HG02938 (cell line): ENCODE measurements at regions not wholly inside any gene's neighbourhood (a gene's known extent, or its start where the extent isn't known, plus 50 kb on each side); places are given as distances from the start of the nearest gene placed in this dataset.

Source experiments
- ATAC-seq: cut with Tn5 transposase; IDR thresholded peaks from one replicate; pipeline ENCODE4 v1.9.1; 2021; ENCODE audit warnings: mild to moderate bottlenecking, moderate library complexity; ENCODE audit not compliant: unreplicated experiment

DNA sequence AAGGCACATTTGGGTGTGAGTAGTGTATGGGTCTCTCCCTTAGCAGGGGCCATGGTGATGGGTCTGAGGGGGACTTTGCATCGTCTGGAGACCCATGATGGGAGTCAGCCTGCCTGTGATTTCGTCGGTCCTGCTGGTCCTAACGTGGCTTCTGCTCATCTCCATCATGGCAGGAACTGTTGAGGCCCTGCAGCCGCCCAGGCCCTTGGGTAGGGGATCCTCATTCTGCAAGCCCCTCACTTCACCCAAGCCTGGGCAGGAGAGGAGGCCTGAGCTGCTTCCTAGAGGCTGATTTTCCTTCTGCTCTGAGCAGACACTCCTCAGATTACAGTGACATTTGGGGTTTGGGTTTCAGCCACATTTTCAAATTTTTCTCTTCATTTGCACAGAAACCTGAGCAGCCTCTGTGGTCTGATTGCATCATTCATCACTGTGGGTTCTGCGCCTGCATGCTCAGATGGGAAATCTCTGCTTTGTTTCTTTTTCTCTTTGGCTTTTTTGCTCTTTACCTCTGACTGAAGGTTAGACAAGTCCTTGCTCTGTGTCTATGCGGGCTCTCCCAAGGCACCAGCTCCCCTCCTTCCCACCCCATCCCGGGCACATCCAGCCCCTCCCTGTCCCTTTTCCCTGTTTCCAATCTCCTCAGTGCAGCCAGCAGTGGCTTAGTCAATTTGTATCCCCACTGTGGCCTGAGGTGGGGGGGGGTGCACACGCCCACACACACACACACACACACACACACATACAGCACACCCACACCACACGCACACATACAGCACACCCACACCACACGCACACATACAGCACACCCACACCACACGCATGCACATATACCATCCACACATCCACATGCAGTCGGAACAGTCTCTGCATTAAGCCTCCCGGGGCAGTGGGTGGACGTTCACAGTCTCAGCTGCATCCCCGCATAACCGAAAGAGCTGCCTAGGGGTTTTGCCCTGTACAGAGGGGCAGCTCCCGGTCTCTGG lies 305.4 kb upstream of the HS6ST1 start:
- ATAC-seq, result peak; percentile 86

DNA sequence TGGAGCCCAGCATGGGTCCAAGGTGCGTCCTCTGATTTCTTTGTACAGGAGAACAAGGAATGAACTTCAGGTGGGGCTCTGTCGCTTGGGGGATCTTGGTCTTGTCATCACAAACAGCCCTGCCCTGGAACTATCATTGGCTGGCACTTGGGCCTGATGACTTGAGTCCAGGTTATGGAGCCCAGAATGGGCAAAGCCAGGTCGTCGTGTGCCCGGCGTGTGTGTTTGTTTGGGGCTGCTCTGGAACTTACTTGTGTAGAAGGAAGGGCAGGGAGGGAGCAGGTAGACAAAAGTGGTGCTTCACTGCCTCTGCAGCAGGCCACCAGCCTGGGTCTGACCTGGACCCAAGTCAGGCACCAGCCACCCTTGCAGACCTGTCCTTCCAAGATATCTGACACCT lies 306.3 kb upstream of the HS6ST1 start:
- ATAC-seq, result no peak

DNA sequence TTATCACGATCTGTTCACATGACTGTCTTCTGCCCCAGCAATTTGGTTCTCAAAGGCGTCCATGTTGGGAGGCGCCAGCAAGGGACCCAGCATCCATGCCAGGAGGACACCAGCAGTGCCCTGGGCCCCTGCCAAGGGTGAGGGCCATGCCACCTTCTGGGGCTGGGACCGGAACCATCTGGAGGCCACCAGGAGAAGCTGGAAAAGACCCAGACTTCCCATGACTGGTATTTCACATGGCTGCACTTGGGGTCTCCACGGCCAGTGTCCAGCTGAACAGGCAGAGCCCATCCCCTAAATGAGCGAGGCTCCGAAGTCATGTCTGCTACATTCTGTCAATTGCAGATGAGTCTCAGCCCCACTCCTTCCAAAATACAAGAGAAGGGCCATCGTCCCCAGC lies 306.8 kb upstream of the HS6ST1 start:
- ATAC-seq, result no peak

DNA sequence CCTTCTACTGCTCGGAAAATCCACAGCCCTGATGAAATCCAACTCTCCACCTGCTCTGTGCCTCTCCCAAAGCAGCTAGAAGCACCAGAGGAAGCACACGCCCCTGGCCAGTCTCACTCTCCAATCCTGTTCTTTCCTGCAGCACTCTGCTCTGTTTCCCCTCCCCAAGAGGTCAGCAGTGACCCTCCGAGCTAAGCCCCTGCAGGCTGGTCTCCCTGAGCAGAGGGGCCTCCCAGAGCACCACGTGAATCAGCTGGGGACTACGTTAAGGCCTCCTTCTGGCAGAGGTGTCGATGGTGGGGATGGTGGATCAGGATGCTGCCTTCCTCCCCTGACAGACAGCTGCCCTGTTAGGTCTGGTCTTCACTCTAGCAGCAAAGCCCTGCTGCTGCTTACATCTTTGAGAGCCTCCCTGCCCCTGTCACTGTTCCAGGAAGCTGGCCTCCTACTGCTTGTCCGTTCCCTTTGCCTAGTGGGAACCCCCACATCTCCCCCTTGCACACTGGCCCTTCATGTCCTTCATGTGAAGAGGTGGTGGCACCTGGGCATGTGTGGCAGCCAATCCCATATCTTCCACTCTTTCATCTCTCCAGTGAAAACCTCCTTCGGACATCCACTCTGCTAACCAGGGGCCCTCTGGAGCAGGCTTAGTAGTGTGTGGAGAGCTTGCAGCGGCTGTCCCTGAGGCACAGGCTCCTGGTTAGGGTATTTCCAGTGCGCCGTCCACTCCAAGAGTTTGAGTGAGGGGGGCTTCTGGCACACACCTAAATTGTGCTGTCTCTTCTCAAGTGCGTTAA lies 307.5 kb upstream of the HS6ST1 start:
- no peak for ATAC-seq

DNA sequence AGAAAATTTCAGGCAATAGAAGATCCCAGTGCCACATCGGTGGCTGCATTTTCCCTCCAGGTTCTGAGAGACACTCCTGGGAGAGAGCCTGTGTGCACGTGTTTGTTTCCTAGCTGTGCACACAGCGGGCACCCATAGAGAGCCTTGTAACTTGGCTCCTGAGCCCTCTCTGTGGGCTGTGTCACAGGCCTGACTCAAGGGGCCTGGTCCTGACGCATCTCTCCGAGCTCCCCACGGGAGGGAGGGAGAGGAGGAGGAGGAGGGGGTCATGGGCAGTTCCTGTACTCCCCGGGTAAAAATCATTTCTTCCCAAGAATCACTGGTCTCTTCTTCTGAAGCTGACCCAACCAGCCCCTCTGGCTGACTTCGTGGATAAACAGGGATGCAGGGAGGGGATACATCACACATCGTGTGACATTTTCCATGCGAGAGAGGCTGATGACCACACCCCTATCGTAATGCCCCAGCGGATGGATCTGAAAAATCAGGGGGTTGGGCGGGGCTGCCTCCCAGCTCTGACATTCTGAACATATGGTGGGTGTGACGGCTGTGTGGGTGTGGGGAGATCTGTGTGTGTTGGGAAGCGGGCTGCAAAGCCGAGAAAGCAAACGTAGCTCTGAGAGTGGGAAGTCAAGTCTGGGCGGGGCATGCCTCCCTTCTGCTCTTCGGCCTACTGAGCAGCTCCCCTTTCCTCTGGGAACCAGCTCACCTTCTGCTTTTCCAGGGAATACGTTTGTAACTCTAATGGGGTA lies 308.3 kb upstream of the HS6ST1 start:
- no peak for ATAC-seq

DNA sequence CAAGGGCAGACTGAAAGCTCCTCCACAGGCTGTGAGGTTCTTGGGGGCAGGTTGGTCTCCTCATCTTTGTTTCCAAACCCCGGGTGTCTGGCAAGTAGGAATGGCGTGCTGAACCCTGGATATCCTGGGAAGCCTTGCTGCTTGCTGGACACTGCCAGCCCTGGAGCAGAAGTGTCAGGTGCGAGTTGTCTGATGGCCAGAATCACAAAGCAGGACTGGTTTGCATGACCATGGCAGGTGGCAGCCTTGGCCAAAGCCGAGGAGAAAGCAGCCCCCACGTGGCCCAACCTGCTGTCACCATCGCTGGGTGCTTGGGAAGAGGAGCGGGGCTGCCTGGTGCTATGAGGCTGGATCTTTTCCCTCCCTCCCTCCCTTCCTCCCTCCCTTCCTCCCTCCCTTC lies 309.5 kb upstream of the HS6ST1 start:
- no peak for ATAC-seq

DNA sequence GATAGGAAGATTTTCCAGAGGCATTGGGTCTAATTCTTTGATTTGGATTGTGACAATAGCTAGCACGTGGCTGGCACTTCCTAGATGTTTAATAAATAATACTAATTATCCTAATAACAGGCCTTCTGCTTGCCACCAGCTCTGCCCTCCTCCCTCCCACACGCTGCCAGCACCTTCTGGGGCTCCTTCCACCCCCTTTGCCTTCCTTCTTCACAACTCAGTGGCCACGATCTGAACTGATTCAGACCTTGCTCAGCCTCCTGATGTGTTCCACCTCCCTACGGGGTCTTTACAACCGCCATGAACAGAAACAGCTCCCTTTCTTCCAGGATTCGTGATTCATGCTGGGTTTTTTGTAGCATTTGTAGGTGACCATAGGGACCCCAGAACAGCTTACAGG lies 310.3 kb upstream of the HS6ST1 start:
- ATAC-seq, result no peak

DNA sequence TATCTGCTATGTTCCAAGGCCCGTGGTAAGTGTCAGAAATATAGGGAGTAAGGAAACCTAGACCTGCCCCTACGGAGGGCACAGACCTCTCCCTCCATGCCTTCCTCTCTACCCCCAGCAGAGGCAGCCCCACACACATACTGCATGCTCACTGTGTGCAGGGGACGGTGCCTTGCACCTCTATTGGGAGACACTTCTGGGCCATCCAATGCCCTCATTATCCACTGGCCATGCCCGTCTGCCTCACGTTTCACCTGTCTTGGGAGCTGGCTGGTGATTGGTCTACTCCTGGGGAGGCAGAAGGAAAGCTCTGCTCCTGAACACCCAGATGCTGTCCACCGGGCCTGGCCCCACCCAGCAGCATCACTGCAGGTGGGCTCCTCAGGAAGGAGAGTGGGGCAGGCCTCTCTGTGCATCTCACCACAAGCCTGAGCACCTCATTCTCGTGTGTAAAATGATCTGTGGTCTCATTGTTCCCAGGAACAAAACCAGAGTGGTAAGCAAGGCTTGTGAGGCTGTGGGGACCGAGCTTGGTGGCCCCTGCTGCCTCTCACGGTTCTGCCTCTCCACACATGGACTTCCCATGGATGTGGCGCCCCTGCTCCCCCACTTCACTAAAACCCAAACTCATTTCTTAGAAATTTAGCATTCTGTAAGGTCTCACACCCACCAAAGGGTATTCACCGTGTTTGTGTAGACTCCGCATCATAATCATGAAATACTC lies 312.5 kb upstream of the HS6ST1 start:
- no peak for ATAC-seq

DNA sequence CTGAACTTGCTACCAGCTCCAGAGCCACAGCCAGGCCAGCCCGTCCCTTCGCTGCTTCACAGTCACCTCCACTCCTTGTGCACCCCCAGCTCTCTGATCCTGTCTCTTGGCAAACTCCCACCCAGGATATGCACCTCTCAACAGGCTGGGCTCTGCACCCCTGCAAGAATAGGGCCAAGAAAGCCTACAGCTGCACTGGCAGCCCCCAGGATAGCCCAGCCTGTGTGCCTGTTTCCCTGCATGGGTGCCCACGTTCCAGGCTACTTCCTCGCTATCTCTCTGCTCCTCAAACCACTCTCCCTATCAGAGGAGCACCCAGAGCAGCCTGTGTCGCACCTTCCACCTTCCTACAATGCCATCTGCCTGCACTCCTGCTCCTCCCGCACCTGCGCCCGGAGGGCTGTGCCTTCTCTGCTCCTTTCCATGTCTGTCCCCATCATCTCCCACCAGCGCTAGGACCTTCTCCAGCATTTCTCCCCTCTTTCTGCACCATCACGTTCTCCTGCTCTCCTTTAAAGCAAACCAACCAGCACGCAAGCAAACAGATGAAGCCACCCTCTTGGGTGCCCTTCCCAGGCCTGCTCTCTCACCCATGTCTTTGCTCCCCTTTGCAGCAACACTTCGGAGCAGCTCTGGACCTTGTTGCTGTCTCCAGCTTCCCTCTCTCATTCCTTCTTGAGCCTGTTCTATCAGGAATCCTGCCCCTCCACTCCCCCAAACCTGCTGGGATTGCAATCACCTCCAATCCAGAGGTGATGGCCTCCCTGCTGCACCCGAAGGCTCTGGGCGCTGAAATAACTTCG lies 313.2 kb upstream of the HS6ST1 start:
- ATAC-seq, result no peak

DNA sequence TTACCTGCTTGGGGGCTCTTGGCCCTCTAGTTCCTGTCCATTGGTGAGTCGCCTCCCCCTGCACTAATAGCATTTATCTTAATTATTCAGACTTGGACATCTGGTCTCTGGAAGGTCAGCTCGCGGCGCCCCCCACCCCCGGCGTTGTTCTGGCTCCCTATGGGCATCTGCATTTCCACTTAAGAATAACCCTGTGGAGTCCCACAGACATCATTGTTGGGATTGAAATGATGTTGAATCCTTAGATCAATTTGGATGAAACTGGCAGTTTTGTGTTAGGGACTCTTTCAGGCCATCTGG lies 313.8 kb upstream of the HS6ST1 start:
- ATAC-seq, result no peak

DNA sequence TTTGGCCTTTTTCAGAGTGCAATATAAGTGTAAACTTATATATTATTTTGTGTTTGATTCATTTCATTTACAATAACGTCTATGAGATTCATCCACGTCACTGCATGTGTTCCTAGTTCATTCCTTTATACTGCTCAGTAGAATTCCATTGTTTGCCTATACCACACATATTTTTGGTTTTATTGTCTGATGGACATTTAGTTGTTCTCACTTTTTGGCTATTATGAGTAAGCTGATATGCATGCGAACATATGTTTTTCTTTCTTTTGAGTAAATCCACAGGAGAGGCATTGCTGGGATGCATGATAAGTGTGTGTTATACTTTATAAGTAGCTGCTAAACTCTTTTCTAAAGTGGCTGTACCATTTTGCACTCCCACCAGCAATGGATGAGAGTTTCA lies 314.8 kb upstream of the HS6ST1 start:
- no peak for ATAC-seq

DNA sequence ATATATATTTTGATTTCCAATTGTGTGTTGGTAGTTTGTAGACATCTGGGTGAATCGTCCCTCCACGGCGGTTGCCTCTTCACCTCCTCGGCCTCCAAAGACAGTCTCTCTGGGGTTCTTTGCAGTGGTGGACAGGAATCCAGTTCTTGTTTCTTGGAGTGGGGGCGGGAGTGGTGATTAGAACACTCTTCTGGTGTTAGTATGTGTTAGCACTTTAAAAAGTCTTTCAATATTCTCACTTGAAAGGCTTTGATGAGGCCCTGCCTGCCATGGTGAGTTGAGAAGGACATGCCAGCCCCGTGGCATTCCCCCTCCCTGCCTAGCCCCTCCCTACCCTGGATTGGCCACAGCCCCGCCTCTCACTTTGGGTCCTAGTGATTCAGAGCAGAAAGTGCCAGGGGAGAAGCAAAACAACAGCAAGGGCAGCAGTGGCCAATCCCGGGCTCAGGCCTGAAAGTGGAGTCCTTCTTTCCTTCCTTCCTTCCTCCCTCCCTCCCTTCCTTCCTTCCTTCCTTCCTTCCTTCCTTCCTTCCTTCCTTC lies 316.8 kb upstream of the HS6ST1 start:
- no peak for ATAC-seq

DNA sequence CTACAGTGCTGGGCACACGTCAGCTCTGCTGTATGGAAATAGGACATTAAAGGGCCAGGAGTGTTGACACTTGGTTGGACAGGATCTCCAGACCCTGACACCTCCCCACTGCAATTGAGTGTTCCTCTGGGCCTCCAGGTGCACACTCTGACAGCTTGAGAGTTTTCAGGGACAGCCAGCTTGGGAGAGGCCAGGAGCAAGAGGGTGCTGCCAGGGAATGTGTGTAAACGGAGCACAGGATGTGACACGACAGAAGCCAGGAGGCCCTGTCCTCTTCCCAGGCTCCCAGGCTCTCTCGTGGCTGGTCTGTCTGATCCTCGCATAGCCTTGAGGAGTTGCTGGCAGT lies 318.1 kb upstream of the HS6ST1 start:
- no peak for ATAC-seq

DNA sequence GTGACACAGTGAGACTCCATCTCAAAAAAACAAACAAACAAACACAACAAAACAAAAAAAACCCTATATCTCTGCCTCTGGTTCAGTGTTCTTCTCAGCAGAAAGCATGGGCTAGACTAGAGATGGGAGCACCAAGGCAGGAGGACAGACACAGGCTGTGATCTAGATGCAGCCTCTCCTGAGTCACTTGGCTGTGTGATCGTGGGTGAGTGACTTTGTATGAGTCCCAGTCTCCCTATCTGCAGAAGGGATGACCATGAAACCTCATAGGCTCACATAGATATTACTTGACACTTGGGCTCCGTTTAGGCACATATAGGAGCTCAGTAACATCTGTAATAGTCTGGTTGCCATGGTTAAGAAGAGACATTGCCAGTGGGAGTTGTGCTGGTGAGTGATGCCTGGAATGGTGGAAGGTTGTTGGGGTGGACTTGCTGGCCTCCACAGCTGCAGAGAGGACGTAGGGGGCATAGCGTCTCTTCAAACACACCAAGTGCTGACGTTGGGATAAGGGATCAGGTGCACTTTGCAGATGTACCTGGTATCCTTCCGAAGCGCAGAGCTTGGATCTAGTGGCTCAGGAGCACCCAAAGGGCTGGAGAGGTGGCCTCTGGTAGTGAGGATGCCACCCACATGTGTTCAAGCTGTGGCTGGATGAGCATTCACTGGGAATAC lies 318.9 kb upstream of the HS6ST1 start:
- ATAC-seq, result no peak

DNA sequence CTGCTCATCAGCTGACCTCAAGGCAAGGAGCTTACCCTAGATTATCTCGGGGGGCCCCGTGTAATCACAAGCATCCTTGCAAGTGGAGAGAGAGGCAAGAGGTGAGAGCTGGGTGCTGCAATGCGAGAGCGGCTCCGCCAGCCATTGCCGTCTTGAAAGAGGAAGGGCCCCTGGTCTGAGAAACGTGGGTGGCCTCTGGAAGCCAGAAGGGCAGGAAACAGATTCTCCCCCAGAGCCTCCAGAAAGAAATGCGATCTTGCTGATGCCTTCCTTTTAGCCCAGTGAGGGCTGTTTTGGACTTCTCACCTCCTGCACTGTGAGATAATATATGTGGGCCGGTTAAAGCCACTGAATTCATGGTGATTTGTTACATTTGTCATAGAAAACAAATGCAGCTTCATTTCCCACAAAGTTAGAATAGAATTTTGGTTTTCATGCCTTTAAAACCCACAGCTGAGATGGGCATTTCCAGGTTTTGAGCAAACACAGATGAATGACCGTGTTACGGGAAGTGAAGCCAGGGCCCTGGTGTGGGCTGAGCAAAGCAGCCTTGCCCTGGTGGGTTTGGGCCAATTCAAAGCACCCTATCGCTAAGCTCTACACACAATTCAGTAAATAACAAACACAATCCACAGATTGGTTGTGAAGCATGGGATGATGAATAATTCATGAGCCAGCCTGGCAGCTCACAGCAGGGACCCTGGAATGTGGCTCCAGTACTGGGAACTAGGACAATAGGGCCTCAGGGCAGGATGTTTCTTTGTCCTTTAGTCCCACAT lies 319.9 kb upstream of the HS6ST1 start:
- ATAC-seq, result no peak

DNA sequence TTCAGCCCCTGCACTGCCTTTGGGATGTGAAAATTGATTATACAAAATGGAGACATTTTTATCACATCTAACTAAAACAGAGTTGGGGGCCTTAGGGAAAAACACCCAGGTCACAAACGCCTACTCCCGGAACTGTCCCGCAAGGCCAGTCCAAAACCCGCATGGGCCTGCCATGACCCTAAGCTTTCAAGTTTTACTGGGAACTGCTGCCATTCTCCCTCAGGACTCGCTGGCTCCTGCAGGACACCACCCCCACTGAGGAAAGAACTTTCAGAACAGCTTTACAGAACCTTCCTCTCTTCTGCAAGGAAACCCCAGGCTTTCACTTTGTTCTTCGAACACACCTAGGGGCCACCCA lies 320.4 kb upstream of the HS6ST1 start:
- ATAC-seq, result no peak

DNA sequence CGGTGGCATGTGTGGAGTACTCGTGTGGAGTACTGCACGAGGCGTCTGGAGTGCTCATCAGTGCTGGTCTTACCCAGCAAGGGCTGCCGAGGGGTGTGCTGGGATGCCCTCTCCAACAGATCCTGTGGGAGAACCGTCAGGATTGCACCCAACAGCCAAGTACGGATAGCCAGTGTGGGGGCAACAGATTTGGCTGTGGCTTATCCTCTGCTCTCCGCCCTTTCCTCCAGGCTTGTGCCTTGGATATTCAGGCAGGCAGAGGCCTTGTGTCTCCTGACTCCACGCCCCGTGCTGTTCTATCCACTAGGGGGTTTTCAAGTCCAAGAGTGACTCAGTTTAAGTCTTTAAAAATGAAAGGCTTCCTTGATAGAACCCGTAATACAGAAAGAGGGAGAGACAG lies 321.0 kb upstream of the HS6ST1 start:
- no peak for ATAC-seq

DNA sequence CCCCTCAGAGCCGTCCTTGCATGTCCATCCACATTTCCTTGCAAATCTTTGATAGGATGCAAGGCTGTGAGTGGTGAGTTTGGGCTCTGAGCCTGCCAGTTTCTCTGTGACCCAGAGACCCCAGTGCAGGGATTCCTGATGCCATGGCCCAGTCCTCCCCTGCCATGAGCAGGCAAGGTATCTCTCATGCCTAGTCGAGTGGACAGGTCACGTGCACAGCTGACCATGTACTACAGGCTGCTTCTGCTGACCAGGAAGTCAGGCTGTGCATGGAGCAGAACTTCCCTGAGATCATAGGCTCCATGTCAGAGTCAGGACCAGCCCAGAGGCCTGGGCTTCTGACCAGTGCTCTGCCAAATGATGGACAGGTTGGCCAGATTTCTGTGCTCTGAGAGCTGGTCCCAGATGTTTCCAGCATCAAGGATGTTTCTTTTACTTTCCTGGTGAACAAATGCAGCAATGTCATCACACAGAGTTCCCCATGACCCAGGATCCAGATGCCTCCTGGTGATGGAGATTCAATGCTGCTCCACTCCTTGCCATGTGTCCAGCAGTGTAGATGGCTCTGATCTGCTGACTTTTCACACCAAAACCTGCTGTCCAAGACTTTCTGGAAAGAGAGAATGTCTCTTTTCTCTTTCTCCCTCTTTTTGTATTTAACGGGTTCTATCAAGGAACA lies 321.6 kb upstream of the HS6ST1 start:
- ATAC-seq, result no peak
